H1 (cell line): ENCODE measurements at regions not wholly inside any gene's neighbourhood (a gene's known extent, or its start where the extent isn't known, plus 50 kb on each side); places are given as distances from the start of the nearest gene placed in this dataset.
A peak's percentile ranks its signal among the peaks of the same experiment; 100 is the strongest.

ENCODE experiments used
- CTCF ChIA-PET: fragments of 300-600 bp; sonication (Branson Sonifier 250); formaldehyde crosslinking; loops from one replicate; lab custom pipeline; 2021; ENCODE audit not compliant: partially characterized antibody; lab: Charles Lee
- POLR2A ChIA-PET: fragments of 300-600 bp; sonication (Branson Sonifier 250); formaldehyde crosslinking; loops from one replicate; lab custom pipeline; 2021; ENCODE audit warnings: inconsistent platforms; ENCODE audit not compliant: partially characterized antibody; lab: Charles Lee
- DNase-seq, 2 experiments: peaks; one replicate each; pipeline versions ENCODE4 v3.0.0 to v3.0.0-alpha.2; 2010 to 2022; ENCODE audit warnings: low spot score in 2 of 2, low read depth in 1 of 2, mixed read lengths in 1 of 2
- FAIRE-seq: peaks from 2 replicates; lab custom pipeline; 2011; peaks lifted over from hg19 to GRCh38; lab: Jason Lieb, UNC
- H2AFZ ChIP-seq: 2 replicates; pipeline ENCODE4 v1.8.1; 2012; ENCODE audit warnings: low read length, inconsistent platforms
- H2AK5ac ChIP-seq: 2 replicates; pipeline ENCODE4 v1.6.1; 2013; ENCODE audit warnings: low read depth, low read length
- H2BK120ac ChIP-seq: replicated peaks from 2 replicates; pipeline ENCODE3; 2013; ENCODE audit warnings: low read depth, low read length, inconsistent platforms
- H2BK12ac ChIP-seq: 2 replicates; pipeline ENCODE4 v1.6.1; 2013; ENCODE audit warnings: low read depth, low read length
- H2BK15ac ChIP-seq: 2 replicates; pipeline ENCODE4 v1.6.1; 2013; ENCODE audit warnings: low read length
- H2BK20ac ChIP-seq: 2 replicates; pipeline ENCODE4 v1.6.1; 2013; ENCODE audit warnings: low read length
- H2BK5ac ChIP-seq: 2 replicates; pipeline ENCODE4 v1.6.1; 2013; ENCODE audit warnings: low read depth, low read length
- H3K14ac ChIP-seq: 2 replicates; pipeline ENCODE4 v1.6.1; 2013; ENCODE audit warnings: inconsistent platforms; ENCODE audit not compliant: insufficient read length
- H3K18ac ChIP-seq: 2 replicates; pipeline ENCODE4 v1.6.1; 2013; ENCODE audit warnings: low read length; ENCODE audit errors: extremely low read depth
- H3K23ac ChIP-seq: 2 replicates; pipeline ENCODE4 v1.6.1; 2013; ENCODE audit warnings: inconsistent platforms; ENCODE audit not compliant: insufficient read length
- H3K23me2 ChIP-seq: 2 replicates; pipeline ENCODE4 v1.6.1; 2013; ENCODE audit warnings: low read depth, low read length
- H3K27ac ChIP-seq: 2 replicates; pipeline ENCODE4 v1.6.1; 2011; ENCODE audit warnings: low read depth, low read length, inconsistent platforms
- H3K27me3 ChIP-seq, 4 experiments: replicated peaks in 1 of 4; 1 replicate in 1 of 4; 2 replicates in 3 of 4; pipeline versions ENCODE4 v1.6.1 to v1.8.1; 2011 to 2013; ENCODE audit warnings: low read length in 3 of 4, mild to moderate bottlenecking in 3 of 4, inconsistent platforms in 2 of 4, mixed read lengths in 2 of 4, moderate library complexity in 1 of 4; ENCODE audit not compliant: control insufficient read depth in 3 of 4, insufficient read depth in 3 of 4; ENCODE audit errors: extremely low read depth in 1 of 4
- H3K36me3 ChIP-seq, 4 experiments: 2 replicates each; pipeline versions ENCODE4 v1.6.1 to v1.8.1; 2011 to 2013; ENCODE audit warnings: mild to moderate bottlenecking in 4 of 4, low read length in 3 of 4, moderate library complexity in 2 of 4, control low read depth in 1 of 4, inconsistent platforms in 1 of 4; ENCODE audit not compliant: insufficient read depth in 4 of 4, control insufficient read depth in 2 of 4
- H3K4ac ChIP-seq: replicated peaks from 2 replicates; pipeline ENCODE3; 2013; ENCODE audit warnings: low read length, low read depth, mixed read lengths, inconsistent platforms; ENCODE audit not compliant: insufficient read length
- H3K4me1 ChIP-seq, 4 experiments: replicated peaks in 1 of 4; 1 replicate in 1 of 4; 2 replicates in 3 of 4; pipeline versions ENCODE4 v1.6.1 to v1.8.1; 2011 to 2013; ENCODE audit warnings: low read length in 3 of 4, inconsistent platforms in 2 of 4, mixed read lengths in 1 of 4; ENCODE audit not compliant: insufficient read depth in 4 of 4, control insufficient read depth in 3 of 4
- H3K4me2 ChIP-seq, 2 experiments: 2 replicates each; pipeline versions ENCODE4 v1.6.1 to v1.8.1; 2011 to 2013; ENCODE audit warnings: low read depth in 2 of 2, low read length in 2 of 2, control low read depth in 1 of 2, inconsistent platforms in 1 of 2, mild to moderate bottlenecking in 1 of 2; ENCODE audit not compliant: insufficient read depth in 1 of 2
- H3K4me3 ChIP-seq, 4 experiments: fragments of 200-600, 300-600 bp in 1 of 4; sonication (generic), shearing (Covaris generic), sonication (Bioruptor Twin) in 1 of 4; 2 replicates each; pipeline versions ENCODE4 v1.5.1 to v1.8.1; 2011 to 2016; ENCODE audit warnings: low read length in 4 of 4, low read depth in 3 of 4, control low read depth in 2 of 4, inconsistent platforms in 2 of 4, mild to moderate bottlenecking in 2 of 4, mixed read lengths in 1 of 4, moderate library complexity in 1 of 4; ENCODE audit not compliant: insufficient read depth in 2 of 4; ENCODE audit errors: extremely low read depth in 1 of 4
- H3K56ac ChIP-seq: replicated peaks from 2 replicates; pipeline ENCODE3; 2013; ENCODE audit warnings: low read depth, mild to moderate bottlenecking, mixed read lengths, low read length, inconsistent platforms; ENCODE audit not compliant: insufficient read length
- H3K79me1 ChIP-seq: 2 replicates; pipeline ENCODE4 v1.6.1; 2013; ENCODE audit warnings: low read depth, low read length, control low read depth
- H3K79me2 ChIP-seq, 2 experiments: 2 replicates each; pipeline versions ENCODE4 v1.6.1 to v1.8.1; 2012 to 2013; ENCODE audit warnings: low read length in 2 of 2, mild to moderate bottlenecking in 2 of 2, inconsistent platforms in 1 of 2; ENCODE audit not compliant: insufficient read depth in 2 of 2, control insufficient read depth in 1 of 2
- H3K9ac ChIP-seq, 4 experiments: replicated peaks in 1 of 4; 1 replicate in 1 of 4; 2 replicates in 3 of 4; pipeline versions ENCODE4 v1.6.1 to v1.8.1; 2011 to 2013; ENCODE audit warnings: low read depth in 3 of 4, low read length in 3 of 4, control low read depth in 2 of 4, mild to moderate bottlenecking in 2 of 4, moderate library complexity in 2 of 4, inconsistent platforms in 1 of 4; ENCODE audit errors: extremely low read depth in 1 of 4
- H3K9me3 ChIP-seq, 2 experiments: 2 replicates each; pipeline versions ENCODE4 v1.6.1 to v1.8.1; 2012 to 2013; ENCODE audit warnings: mild to moderate bottlenecking in 2 of 2, moderate library complexity in 2 of 2, control low read depth in 1 of 2, inconsistent platforms in 1 of 2, low read depth in 1 of 2, low read length in 1 of 2, mixed read lengths in 1 of 2; ENCODE audit not compliant: insufficient read depth in 2 of 2
- H4K20me1 ChIP-seq, 2 experiments: replicated peaks in 1 of 2; 2 replicates each; pipeline versions ENCODE3 to v1.8.1; 2011 to 2013; ENCODE audit warnings: inconsistent platforms in 2 of 2, low read length in 2 of 2, mild to moderate bottlenecking in 1 of 2; ENCODE audit not compliant: insufficient read depth in 2 of 2, control insufficient read depth in 1 of 2
- H4K5ac ChIP-seq: 2 replicates; pipeline ENCODE4 v1.6.1; 2013; ENCODE audit warnings: low read length, low read depth, mixed read lengths, inconsistent platforms; ENCODE audit not compliant: insufficient read length
- H4K8ac ChIP-seq: 2 replicates; pipeline ENCODE4 v1.8.0; 2013; ENCODE audit warnings: mild to moderate bottlenecking, moderate library complexity, low read length, inconsistent platforms; ENCODE audit not compliant: insufficient read depth; ENCODE audit errors: extremely low read depth
- H4K91ac ChIP-seq: replicated peaks from 2 replicates; pipeline ENCODE3; 2013; ENCODE audit warnings: low read length, mixed read lengths, inconsistent platforms; ENCODE audit not compliant: insufficient read length
- SP2 ChIP-seq: IDR thresholded peaks from 2 replicates; pipeline ENCODE4 v1.6.1; 2012; ENCODE audit warnings: mild to moderate bottlenecking, low read length, inconsistent platforms
- TEAD4 ChIP-seq: IDR thresholded peaks from 2 replicates; pipeline ENCODE4 v1.6.1; 2012; ENCODE audit warnings: low read depth, low read length, inconsistent platforms, mixed read lengths
- WGBS, 2 experiments: shearing (Covaris generic) in 1 of 2; methylation state at CpG; one replicate each; pipeline versions ENCODE4 v1.1.6 to v1.1.7; 2013 to 2015; ENCODE audit warnings: low lambda C conversion rate in 2 of 2, mixed read lengths in 2 of 2, inconsistent platforms in 1 of 2, low coverage in 1 of 2, missing lambda C conversion rate in 1 of 2; ENCODE audit not compliant: insufficient replicate concordance in 2 of 2, insufficient coverage in 1 of 2, insufficient read length in 1 of 2; ENCODE audit errors: extremely low coverage in 1 of 2, missing lambda C conversion rate in 1 of 2; 5-methylcytosine and 5-hydroxymethylcytosine counted together

- no peak overlapping the region for H2BK5ac ChIP-seq
- H2AK5ac ChIP-seq: no peak overlapping the region
- no peak overlapping the region for H4K91ac ChIP-seq
- no peaks in the 10 kb centered on the region for H3K79me2 ChIP-seq
- peaks cover 0 to 7% (median 4%) of the 10 kb centered on the region in 4 experiments; a peak in 4 of 7 replicates for H3K4me1 ChIP-seq
- no peaks in the 10 kb centered on the region for H3K23me2 ChIP-seq
- no peak overlapping the region for H3K4me3 ChIP-seq
- no peak overlapping the region for H4K8ac ChIP-seq
- no peak overlapping the region for H2AFZ ChIP-seq
- no peak overlapping the region for H3K14ac ChIP-seq
- FAIRE-seq: no peak
- 0 out of 4 replicates have a peak overlapping the region, but pooled peaks of 1 of the 2 experiments have one; percentile 9 for H3K4me2 ChIP-seq
- no peak overlapping the region for H3K56ac ChIP-seq
- H3K4ac ChIP-seq: no peak overlapping the region
- 30% methylated on average over 2 of the region's 4 CpGs; no CpG with 5 or more reads in 1 of the 2 experiments for WGBS, 2 experiments
- no peak for DNase-seq
- no peak overlapping the region for H3K9ac ChIP-seq
- no peak overlapping the region for H3K27ac ChIP-seq
- no peak overlapping the region for H2BK15ac ChIP-seq
- H2BK120ac ChIP-seq: no peak overlapping the region
- H4K5ac ChIP-seq: no peak overlapping the region
- H4K20me1 ChIP-seq: no peaks in the 10 kb centered on the region
- H2BK20ac ChIP-seq: no peak overlapping the region
- TF ChIP-seq SP2 (no peak), TEAD4 (peak; percentile 48; the same call in 1 of the 2 replicates)
- no peaks in the 10 kb centered on the region for H3K27me3 ChIP-seq
- no peaks in the 10 kb centered on the region for H3K79me1 ChIP-seq
- ChIA-PET POLR2A (no interaction called here), CTCF (interaction anchor here (0.5 to 0.9 kb wide), 2 partner anchors 89 to 589 kb away, joined by 3 to 4 read pairs; no protein-coding TSS in a partner anchor)
- H3K9me3 ChIP-seq: no peaks in the 10 kb centered on the region
- no peak overlapping the region for H3K18ac ChIP-seq
- no peak overlapping the region for H3K23ac ChIP-seq
- H3K36me3 ChIP-seq: no peaks in the 10 kb centered on the region
- no peak overlapping the region for H2BK12ac ChIP-seq
These were observed 296.5 kb downstream of the MZT1 start for GRCh38 chr13:72430923-72431322.
